Cardiac fibroblast (primary cell): ENCODE measurements at regions not wholly inside any gene's neighbourhood (a gene's known extent, or its start where the extent isn't known, plus 50 kb on each side); places are given as distances from the start of the nearest gene placed in this dataset.

Experiments
- DNase-seq, 2 donors: peaks; one replicate each; pipeline versions ENCODE4 v3.0.0 to v3.0.0-alpha.2; 2010; ENCODE audit warnings: low read depth in 2 of 2
- H3K4me3 ChIP-seq, 2 donors: replicated peaks in 1 of 2; 1 replicate in 1 of 2; 2 replicates in 1 of 2; pipeline ENCODE4 v1.5.1; 2011; ENCODE audit warnings: low read depth in 2 of 2, low read length in 2 of 2, mild to moderate bottlenecking in 2 of 2, moderate library complexity in 1 of 2
- CTCF ChIP-seq: IDR thresholded peaks from one replicate; pipeline ENCODE4 v1.5.1; 2011; ENCODE audit warnings: low read depth, mild to moderate bottlenecking, low read length, inconsistent platforms

- H3K4me3 ChIP-seq, result no peak overlapping the region
- no peak for DNase-seq
- TF ChIP-seq CTCF, result no peak
Measured at GRCh38 chrX:8105531-8105930, 65.5 kb downstream of the VCX2 start.

- DNase-seq, result no peak
- no peak for TF ChIP-seq CTCF
- no peak overlapping the region for H3K4me3 ChIP-seq
Measured at GRCh38 chrX:8103655-8104054, 67.4 kb downstream of the VCX2 start.

- no peak for DNase-seq
- no peak overlapping the region for H3K4me3 ChIP-seq
- no peak for TF ChIP-seq CTCF
Measured at GRCh38 chrX:8091510-8091909, 79.6 kb downstream of the VCX2 start.

- no peak overlapping the region for H3K4me3 ChIP-seq
- TF ChIP-seq CTCF, result no peak
- no peak for DNase-seq
Measured at GRCh38 chrX:8090906-8091305, 80.2 kb downstream of the VCX2 start.

- DNase-seq, result no peak
- no peak for TF ChIP-seq CTCF
- H3K4me3 ChIP-seq, result no peak overlapping the region
Measured at GRCh38 chrX:8090482-8090881, 80.6 kb downstream of the VCX2 start.

GRCh38 chrX:8089141-8089540 is 81.9 kb downstream of the VCX2 start:
- no peak for TF ChIP-seq CTCF
- no peak for DNase-seq
- H3K4me3 ChIP-seq, result no peak overlapping the region

GRCh38 chrX:8084006-8084405 is 87.1 kb downstream of the VCX2 start:
- no peak overlapping the region for H3K4me3 ChIP-seq
- no peak for TF ChIP-seq CTCF

More at GRCh38 chrX:8084006-8084405, 87.1 kb downstream of the VCX2 start:
- peak; percentile 3 to 52 for DNase-seq
